HL-60 (cell line): ENCODE measurements at regions not wholly inside any gene's neighbourhood (a gene's known extent, or its start where the extent isn't known, plus 50 kb on each side); places are given as distances from the start of the nearest gene placed in this dataset.

ENCODE experiments used
- CTCF ChIP-seq: IDR thresholded peaks from one replicate; pipeline ENCODE4 v1.5.1; 2011; ENCODE audit warnings: low read length, control low read depth, inconsistent platforms; ENCODE audit not compliant: insufficient read depth
- GABPA ChIP-seq: IDR thresholded peaks from 2 replicates; pipeline ENCODE4 v1.6.1; 2012; ENCODE audit warnings: low read depth
- POLR2AphosphoS5 ChIP-seq: IDR thresholded peaks from 2 replicates; pipeline ENCODE4 v1.6.1; 2012; ENCODE audit warnings: low read depth
- REST ChIP-seq: IDR thresholded peaks from 2 replicates; pipeline ENCODE4 v1.6.1; 2012; ENCODE audit warnings: low read depth; ENCODE audit not compliant: insufficient replicate concordance
- SPI1 ChIP-seq: IDR thresholded peaks from 2 replicates; pipeline ENCODE4 v1.6.1; 2012; ENCODE audit warnings: low read depth, mild to moderate bottlenecking, borderline replicate concordance

DNA sequence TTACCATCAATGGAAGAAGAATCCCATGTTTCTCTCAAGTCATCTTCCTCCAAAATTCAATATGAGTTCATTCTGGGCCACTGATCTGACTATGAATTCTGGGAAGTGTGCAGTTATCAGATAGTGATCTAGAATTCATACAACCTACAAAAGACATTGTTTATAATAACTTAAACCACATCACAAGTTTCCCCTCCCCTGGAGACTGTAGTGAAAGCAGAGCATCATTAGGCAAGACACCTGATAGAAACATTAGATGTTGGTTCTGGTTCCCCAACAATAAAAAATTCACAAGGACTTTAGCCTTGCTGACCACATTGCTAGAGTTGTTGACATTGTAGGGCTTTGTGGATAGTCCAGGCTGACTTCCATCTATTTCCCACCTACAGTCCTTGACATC lies 506.4 kb upstream of the JAG1 start:
- TF ChIP-seq CTCF = no peak
- no peak for TF ChIP-seq POLR2AphosphoS5
- no peak for TF ChIP-seq SPI1
- TF ChIP-seq GABPA = no peak
- no peak for TF ChIP-seq REST
